GM23338 (cell line): ENCODE measurements at regions not wholly inside any gene's neighbourhood (a gene's known extent, or its start where the extent isn't known, plus 50 kb on each side); places are given as distances from the start of the nearest gene placed in this dataset.

Source experiments
- ATAC-seq: fragments of 200-7000 bp; cut with Tn5 transposase; 3 replicates; pipeline ENCODE4 v1.9.1; 2020
- DNase-seq: peaks from one replicate; pipeline ENCODE4 v3.0.0-alpha.2; 2015; ENCODE audit warnings: low spot score
- H2AFZ ChIP-seq: fragments of 200-600 bp; sonication (generic); 2 replicates; pipeline ENCODE4 v1.8.0; 2016; ENCODE audit warnings: antibody characterized with exemption, mild to moderate bottlenecking, moderate library complexity
- H3F3A ChIP-seq: fragments of 200-600 bp; sonication (generic); replicated peaks from 2 replicates; pipeline ENCODE4 v1.8.0; 2017; ENCODE audit warnings: antibody characterized with exemption, mixed run types, low read depth
- H3K27ac ChIP-seq: fragments of 200-600 bp; sonication (generic); 2 replicates; pipeline ENCODE4 v1.6.1; 2016; ENCODE audit warnings: low read depth
- H3K27me3 ChIP-seq: fragments of 200-600 bp; sonication (generic); 2 replicates; pipeline ENCODE4 v1.8.0; 2016; ENCODE audit warnings: mild to moderate bottlenecking, mixed run types, moderate library complexity; ENCODE audit not compliant: insufficient read depth
- H3K36me3 ChIP-seq: fragments of 200-600 bp; sonication (generic); 2 replicates; pipeline ENCODE4 v1.8.0; 2016; ENCODE audit warnings: mild to moderate bottlenecking; ENCODE audit not compliant: insufficient read depth
- H3K4me1 ChIP-seq: fragments of 200-600 bp; sonication (generic); 2 replicates; pipeline ENCODE4 v1.8.0; 2016; ENCODE audit warnings: mild to moderate bottlenecking, moderate library complexity; ENCODE audit not compliant: insufficient read depth
- H3K4me2 ChIP-seq: fragments of 200-600 bp; sonication (generic); 2 replicates; pipeline ENCODE4 v1.7.1; 2017; ENCODE audit warnings: mixed run types
- H3K4me3 ChIP-seq: fragments of 200-600 bp; sonication (generic); 2 replicates; pipeline ENCODE4 v1.6.1; 2016; ENCODE audit warnings: mixed run types
- H3K79me2 ChIP-seq: fragments of 200-600 bp; sonication (generic); replicated peaks from 2 replicates; pipeline ENCODE4 v1.8.0; 2017; ENCODE audit warnings: mild to moderate bottlenecking; ENCODE audit not compliant: insufficient read depth
- H3K9me2 ChIP-seq: fragments of 200-600 bp; sonication (generic); 2 replicates; pipeline ENCODE4 v1.8.0; 2017; ENCODE audit not compliant: insufficient read depth
- H4K20me1 ChIP-seq: fragments of 200-600 bp; sonication (generic); replicated peaks from 2 replicates; pipeline ENCODE4 v1.8.0; 2017; ENCODE audit warnings: mild to moderate bottlenecking; ENCODE audit not compliant: insufficient read depth
- H3K27ac Mint-ChIP-seq: 2 replicates; pipeline ENCODE4 v1.8.0; 2020; ENCODE audit warnings: inconsistent platforms, mild to moderate bottlenecking, moderate library complexity, mixed read lengths
- H3K27me3 Mint-ChIP-seq: 3 replicates; pipeline ENCODE4 v1.8.0; 2022; ENCODE audit warnings: low read depth, mild to moderate bottlenecking, moderate library complexity, mixed read lengths, inconsistent platforms; ENCODE audit not compliant: insufficient read depth, poor library complexity
- H3K36me3 Mint-ChIP-seq: 3 replicates; pipeline ENCODE4 v1.8.0; 2021; ENCODE audit warnings: low read depth, mild to moderate bottlenecking, inconsistent platforms, moderate library complexity, mixed read lengths
- H3K4me1 Mint-ChIP-seq: 3 replicates; pipeline ENCODE4 v1.8.0; 2020; ENCODE audit warnings: mild to moderate bottlenecking, inconsistent platforms, mixed read lengths
- H3K4me3 Mint-ChIP-seq: 3 replicates; pipeline ENCODE4 v1.8.0; 2021; ENCODE audit warnings: moderate library complexity, mild to moderate bottlenecking, inconsistent platforms, mixed read lengths
- H3K9me3 Mint-ChIP-seq: 3 replicates; pipeline ENCODE4 v1.8.0; 2020; ENCODE audit warnings: moderate library complexity, mild to moderate bottlenecking, inconsistent platforms, mixed read lengths
- CREB1 ChIP-seq: fragments of 250-450 bp; sonication (Bioruptor Pico); IDR thresholded peaks from 2 replicates; pipeline ENCODE4 v1.5.0; 2020; ENCODE audit warnings: low read depth, mild to moderate bottlenecking, moderate library complexity
- CTCF ChIP-seq, 2 experiments: fragments of 200-600 bp in 1 of 2; sonication (generic) in 1 of 2; conservative IDR thresholded peaks; 2 replicates each; pipeline versions ENCODE4 v1.5.1 to v1.6.1; 2016 to 2017; ENCODE audit warnings: antibody characterized with exemption in 2 of 2, low read depth in 2 of 2, mild to moderate bottlenecking in 2 of 2, moderate library complexity in 1 of 2
- ETS1 ChIP-seq: IDR thresholded peaks from 2 replicates; pipeline ENCODE4 v1.6.1; 2016; ENCODE audit warnings: antibody characterized with exemption
- EZH2 ChIP-seq: fragments of 200-600 bp; sonication (generic); IDR thresholded peaks from one replicate; pipeline ENCODE4 v1.8.0; 2017; ENCODE audit warnings: antibody characterized with exemption, mild to moderate bottlenecking, low read depth; ENCODE audit not compliant: unreplicated experiment
- EZH2phosphoT487 ChIP-seq: fragments of 200-600 bp; sonication (generic); IDR thresholded peaks from one replicate; pipeline ENCODE4 v1.8.1; 2018; ENCODE audit warnings: antibody characterized with exemption; ENCODE audit not compliant: unreplicated experiment
- JUNB ChIP-seq: IDR thresholded peaks from one replicate; pipeline ENCODE4 v1.6.1; 2016; ENCODE audit warnings: antibody characterized with exemption; ENCODE audit not compliant: unreplicated experiment
- NANOG ChIP-seq: IDR thresholded peaks from 2 replicates; pipeline ENCODE4 v1.6.1; 2016; ENCODE audit warnings: antibody characterized with exemption, borderline replicate concordance
- POLR2AphosphoS5 ChIP-seq: IDR thresholded peaks from 2 replicates; pipeline ENCODE4 v1.6.1; 2016; ENCODE audit warnings: antibody characterized with exemption, low read depth
- REST ChIP-seq: IDR thresholded peaks from one replicate; pipeline ENCODE4 v1.6.1; 2018; ENCODE audit warnings: antibody characterized with exemption; ENCODE audit not compliant: unreplicated experiment
- STAT1 ChIP-seq: IDR thresholded peaks from one replicate; pipeline ENCODE4 v1.6.1; 2016; ENCODE audit warnings: antibody characterized with exemption; ENCODE audit not compliant: unreplicated experiment
- ZNF114 ChIP-seq: fragments of 250-450 bp; sonication (Bioruptor Pico); IDR thresholded peaks from 2 replicates; pipeline ENCODE4 v1.5.0; 2020; ENCODE audit warnings: mild to moderate bottlenecking, moderate library complexity
- ZNF331 ChIP-seq: fragments of 250-450 bp; sonication (Bioruptor Pico); IDR thresholded peaks from 2 replicates; pipeline ENCODE4 v1.5.0; 2020; ENCODE audit warnings: low read depth, mild to moderate bottlenecking, moderate library complexity
- ZNF462 ChIP-seq: fragments of 250-450 bp; sonication (Bioruptor Pico); IDR thresholded peaks from 2 replicates; pipeline ENCODE4 v1.5.0; 2020; ENCODE audit warnings: mild to moderate bottlenecking, moderate library complexity

- Histone ChIP-seq H3K79me2 (no peaks in the 10 kb centered on the region), H2AFZ (no peak overlapping the region), H4K20me1 (no peaks in the 10 kb centered on the region), H3K27ac (no peak overlapping the region), H3K4me1 (no peaks in the 10 kb centered on the region), H3K9me2 (no peaks in the 10 kb centered on the region), H3K4me3 (no peak overlapping the region), H3F3A (no peaks in the 10 kb centered on the region), H3K36me3 (no peaks in the 10 kb centered on the region), H3K27me3 (no peaks in the 10 kb centered on the region), H3K4me2 (no peak overlapping the region)
- TF ChIP-seq JUNB (no peak), EZH2 (no peak), ZNF331 (CRISPR knock-in tag) (no peak), ZNF114 (CRISPR knock-in tag) (no peak), NANOG (no peak), ZNF462 (CRISPR knock-in tag) (no peak), CTCF (conservative IDR thresholded peaks at IDR 0.05; ENCODE audit: low read depth in 2 of 2) (no peak), POLR2AphosphoS5 (no peak), STAT1 (no peak), ETS1 (no peak), EZH2phosphoT487 (no peak), CREB1 (CRISPR knock-in tag) (no peak), REST (no peak)
- Mint-ChIP-seq H3K9me3 (no peaks in the 10 kb centered on the region), H3K27ac (no peak overlapping the region), H3K36me3 (no peaks in the 10 kb centered on the region), H3K4me3 (no peak overlapping the region), H3K4me1 (peaks cover 2% of the 10 kb centered on the region; the same call in 1 of the 3 replicates), H3K27me3 (no peaks in the 10 kb centered on the region)
- ATAC-seq (no peak), DNase-seq (no peak)
Measured at GRCh38 chr13:56066321-56066720, 1074.4 kb upstream of the PRR20A start.
